ENCODE measurements at regions not wholly inside any gene's neighbourhood (a gene's known extent, or its start where the extent isn't known, plus 50 kb on each side); places are given as distances from the start of the nearest gene placed in this dataset.

DNA sequence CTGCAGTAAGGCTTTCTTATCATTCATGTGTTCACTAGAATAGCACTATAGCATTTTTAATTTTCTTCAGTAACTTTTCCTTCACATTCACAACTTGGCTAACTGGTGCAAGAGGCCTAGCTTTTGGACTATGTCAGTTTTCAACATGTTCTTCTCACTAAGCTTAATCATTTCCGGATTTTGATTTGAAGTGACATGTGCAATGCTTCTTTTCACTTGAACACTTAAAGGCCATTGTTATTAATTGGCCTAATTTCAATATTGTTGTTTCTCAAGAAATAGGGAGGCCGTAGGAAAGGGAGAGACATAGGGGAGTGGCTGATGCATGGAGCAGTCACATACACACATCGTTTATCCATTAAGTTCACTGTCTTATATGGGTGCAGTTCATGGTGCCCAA is 151.2 kb upstream of the NFE2L3 start:
- Histone ChIP-seq H3K27me3 (ENCODE audit: control insufficient read depth in 3 of 3, insufficient read depth in 3 of 3, low read length in 3 of 3) (peaks cover 0 to 4% (median 0%) of the 10 kb centered on the region in 3 donors), H3K27ac (ENCODE audit: low read depth, low read length) (no peak overlapping the region), H3K9ac (ENCODE audit: low read depth in 1 of 3, low read length in 3 of 3) (no peak overlapping the region), H3K4me3 (ENCODE audit: low read length in 3 of 3) (no peak overlapping the region), H3K36me3 (ENCODE audit: control insufficient read depth in 3 of 3, insufficient read depth in 3 of 3, low read length in 3 of 3) (no peaks in the 10 kb centered on the region), H3K4me1 (ENCODE audit: control insufficient read depth in 3 of 3, insufficient read depth in 3 of 3, low read length in 3 of 3) (no peaks in the 10 kb centered on the region), H3K9me3 (ENCODE audit: control insufficient read depth in 3 of 3, low read length in 3 of 3) (no peaks in the 10 kb centered on the region)

DNA sequence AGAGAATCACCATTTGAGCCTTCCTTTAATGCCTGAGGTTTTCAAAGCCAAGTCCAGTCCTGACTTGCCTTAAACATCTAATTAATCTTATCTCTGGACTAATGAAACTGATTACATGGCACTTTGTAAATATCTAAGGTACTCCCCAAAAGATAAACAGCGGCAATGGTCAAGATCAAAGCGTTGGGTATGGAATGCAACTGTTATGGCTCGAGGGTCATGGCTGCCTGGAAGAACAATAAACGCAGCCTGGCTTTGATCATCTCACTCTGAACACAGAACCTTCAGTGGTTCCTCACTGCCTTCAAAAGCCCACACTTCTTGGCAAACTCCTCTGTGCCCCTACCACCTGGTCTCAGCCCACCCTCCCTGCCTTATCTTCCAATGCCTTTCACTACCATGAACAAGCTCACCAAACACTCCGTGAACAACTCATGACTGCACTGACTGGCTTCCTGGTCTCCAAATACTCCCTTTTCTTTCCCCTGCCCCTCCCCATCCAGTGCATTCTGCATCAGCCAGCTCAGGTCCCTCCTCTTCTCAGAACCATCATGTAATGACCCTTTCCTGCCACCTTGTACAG is 150.2 kb upstream of the NFE2L3 start:
- Histone ChIP-seq H3K27me3 (ENCODE audit: control insufficient read depth in 3 of 3, insufficient read depth in 3 of 3, low read length in 3 of 3) (peaks cover 0 to 4% (median 0%) of the 10 kb centered on the region in 3 donors), H3K4me3 (ENCODE audit: low read length in 3 of 3) (no peak overlapping the region), H3K4me1 (ENCODE audit: control insufficient read depth in 3 of 3, insufficient read depth in 3 of 3, low read length in 3 of 3) (no peaks in the 10 kb centered on the region), H3K9ac (ENCODE audit: low read depth in 1 of 3, low read length in 3 of 3) (no peak overlapping the region), H3K9me3 (ENCODE audit: control insufficient read depth in 3 of 3, low read length in 3 of 3) (no peaks in the 10 kb centered on the region), H3K27ac (ENCODE audit: low read depth, low read length) (no peak overlapping the region), H3K36me3 (ENCODE audit: control insufficient read depth in 3 of 3, insufficient read depth in 3 of 3, low read length in 3 of 3) (no peaks in the 10 kb centered on the region)

DNA sequence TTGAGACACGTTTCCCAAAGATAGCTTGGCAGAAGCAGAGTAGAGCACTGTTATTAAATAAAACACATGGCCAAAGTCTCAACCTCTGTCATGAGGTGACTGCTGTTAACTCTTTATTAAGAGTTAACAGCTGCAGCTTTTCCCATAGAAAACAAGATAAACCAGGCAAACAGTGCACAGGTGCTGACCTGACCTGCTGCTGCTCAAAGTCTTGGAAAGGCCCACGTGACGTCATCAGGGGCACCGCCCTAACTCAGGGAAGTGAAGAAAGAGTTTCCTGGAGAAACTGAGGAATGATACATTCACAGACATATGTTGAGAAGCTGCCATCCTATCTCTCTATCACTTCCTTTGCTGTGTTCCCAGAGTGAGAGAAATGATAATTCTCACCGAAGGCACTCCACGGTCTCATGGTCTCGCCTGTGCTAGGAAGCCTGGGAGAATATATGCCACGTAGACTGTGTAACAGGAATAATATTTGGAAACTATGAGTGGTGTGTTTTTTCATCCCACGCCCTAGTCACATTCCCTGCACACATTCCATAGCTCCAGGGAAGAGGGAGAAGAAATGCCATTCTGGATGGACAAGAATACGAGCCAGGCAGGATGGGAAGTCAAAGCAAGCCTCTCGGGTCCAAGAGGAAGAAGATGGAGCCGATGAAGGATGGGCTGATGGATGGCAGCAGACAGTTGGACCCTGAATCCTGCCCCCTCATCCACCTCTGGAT is 146.2 kb upstream of the NFE2L3 start:
- Histone ChIP-seq H3K27ac (ENCODE audit: low read depth, low read length) (no peak overlapping the region), H3K4me3 (ENCODE audit: low read length in 3 of 3) (no peak overlapping the region), H3K27me3 (ENCODE audit: control insufficient read depth in 3 of 3, insufficient read depth in 3 of 3, low read length in 3 of 3) (peaks cover 0 to 4% (median 4%) of the 10 kb centered on the region in 3 donors), H3K4me1 (ENCODE audit: control insufficient read depth in 3 of 3, insufficient read depth in 3 of 3, low read length in 3 of 3) (no peaks in the 10 kb centered on the region), H3K9ac (ENCODE audit: low read depth in 1 of 3, low read length in 3 of 3) (no peak overlapping the region), H3K9me3 (ENCODE audit: control insufficient read depth in 3 of 3, low read length in 3 of 3) (no peaks in the 10 kb centered on the region), H3K36me3 (ENCODE audit: control insufficient read depth in 3 of 3, insufficient read depth in 3 of 3, low read length in 3 of 3) (no peaks in the 10 kb centered on the region)

DNA sequence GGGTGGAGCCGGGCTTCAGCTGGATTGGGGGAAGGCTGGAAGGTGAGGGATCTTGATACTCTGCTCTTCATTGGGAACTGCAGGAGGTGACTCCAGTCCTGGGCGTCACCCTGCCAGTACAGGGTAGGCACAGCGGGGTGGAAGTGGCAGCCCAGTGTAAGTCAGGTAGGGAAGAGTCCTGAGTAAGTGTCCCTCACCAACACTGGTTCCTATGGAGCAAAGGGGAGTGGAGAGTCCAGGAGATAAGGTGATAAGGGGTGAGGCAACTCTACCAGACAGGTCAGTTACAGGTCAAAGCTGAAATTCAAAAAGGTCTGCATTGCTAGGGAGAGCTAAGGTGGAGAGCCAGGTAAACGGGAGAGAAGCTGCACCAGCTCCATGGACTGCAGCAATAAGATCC is 145.6 kb upstream of the NFE2L3 start:
- H3K27ac ChIP-seq (ENCODE audit: low read depth, low read length) = no peak overlapping the region
- H3K4me1 ChIP-seq (ENCODE audit: control insufficient read depth in 3 of 3, insufficient read depth in 3 of 3, low read length in 3 of 3) = no peaks in the 10 kb centered on the region
- no peak overlapping the region for H3K4me3 ChIP-seq (ENCODE audit: low read length in 3 of 3)
- peaks cover 0 to 7% (median 4%) of the 10 kb centered on the region in 3 donors for H3K27me3 ChIP-seq (ENCODE audit: control insufficient read depth in 3 of 3, insufficient read depth in 3 of 3, low read length in 3 of 3)
- H3K36me3 ChIP-seq (ENCODE audit: control insufficient read depth in 3 of 3, insufficient read depth in 3 of 3, low read length in 3 of 3) = no peaks in the 10 kb centered on the region
- no peaks in the 10 kb centered on the region for H3K9me3 ChIP-seq (ENCODE audit: control insufficient read depth in 3 of 3, low read length in 3 of 3)
- no peak overlapping the region for H3K9ac ChIP-seq (ENCODE audit: low read depth in 1 of 3, low read length in 3 of 3)

DNA sequence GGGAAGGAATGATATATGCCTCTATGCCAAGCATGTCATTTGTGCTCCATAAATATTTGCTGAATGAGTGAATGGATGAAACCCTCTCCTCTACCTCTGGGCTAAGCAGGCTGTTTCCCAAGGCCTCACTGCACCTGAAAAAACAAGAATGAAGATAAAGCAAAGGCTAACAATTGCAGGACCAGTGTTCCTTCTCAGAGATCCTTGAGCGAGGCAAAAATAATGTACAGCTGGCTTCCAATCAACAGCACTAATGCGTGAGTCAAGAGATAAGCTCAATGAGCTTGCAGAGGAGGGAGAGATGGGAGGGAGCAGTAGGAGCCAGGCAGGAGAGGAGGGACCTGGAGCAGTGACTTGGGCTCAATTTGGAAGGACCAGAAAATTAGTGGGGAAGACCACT is 144.5 kb upstream of the NFE2L3 start:
- Histone ChIP-seq H3K4me3 (ENCODE audit: low read length in 3 of 3) (no peak overlapping the region), H3K9ac (ENCODE audit: low read depth in 1 of 3, low read length in 3 of 3) (no peak overlapping the region), H3K27ac (ENCODE audit: low read depth, low read length) (no peak overlapping the region), H3K36me3 (ENCODE audit: control insufficient read depth in 3 of 3, insufficient read depth in 3 of 3, low read length in 3 of 3) (no peaks in the 10 kb centered on the region), H3K27me3 (ENCODE audit: control insufficient read depth in 3 of 3, insufficient read depth in 3 of 3, low read length in 3 of 3) (peaks cover 0 to 7% (median 4%) of the 10 kb centered on the region in 3 donors), H3K4me1 (ENCODE audit: control insufficient read depth in 3 of 3, insufficient read depth in 3 of 3, low read length in 3 of 3) (no peaks in the 10 kb centered on the region), H3K9me3 (ENCODE audit: control insufficient read depth in 3 of 3, low read length in 3 of 3) (no peaks in the 10 kb centered on the region)

DNA sequence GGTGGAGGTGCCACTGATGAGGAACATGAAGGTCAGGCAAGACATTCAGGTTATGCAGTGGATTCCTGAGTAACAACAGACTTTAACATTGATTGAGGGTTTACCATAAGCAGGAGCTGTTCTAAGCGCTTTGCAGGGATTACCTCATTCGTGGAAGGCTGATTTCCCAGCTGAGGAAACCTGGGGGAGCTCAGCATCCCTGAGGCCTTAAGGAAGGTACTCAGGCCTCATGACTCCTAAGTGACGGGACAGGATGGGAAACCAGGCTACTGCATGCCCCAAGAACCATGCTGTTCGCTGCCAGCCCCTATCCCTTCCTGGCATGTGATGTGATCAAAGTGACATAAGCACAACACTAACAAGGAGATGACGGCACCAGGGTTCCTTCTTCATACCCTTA is 143.6 kb upstream of the NFE2L3 start:
- H3K9ac ChIP-seq (ENCODE audit: low read depth in 1 of 3, low read length in 3 of 3) = no peak overlapping the region
- no peaks in the 10 kb centered on the region for H3K4me1 ChIP-seq (ENCODE audit: control insufficient read depth in 3 of 3, insufficient read depth in 3 of 3, low read length in 3 of 3)
- H3K27me3 ChIP-seq (ENCODE audit: control insufficient read depth in 3 of 3, insufficient read depth in 3 of 3, low read length in 3 of 3) = peaks cover 0 to 7% (median 4%) of the 10 kb centered on the region in 3 donors
- no peak overlapping the region for H3K4me3 ChIP-seq (ENCODE audit: low read length in 3 of 3)
- H3K27ac ChIP-seq (ENCODE audit: low read depth, low read length) = no peak overlapping the region
- H3K9me3 ChIP-seq (ENCODE audit: control insufficient read depth in 3 of 3, low read length in 3 of 3) = no peaks in the 10 kb centered on the region
- H3K36me3 ChIP-seq (ENCODE audit: control insufficient read depth in 3 of 3, insufficient read depth in 3 of 3, low read length in 3 of 3) = no peaks in the 10 kb centered on the region

DNA sequence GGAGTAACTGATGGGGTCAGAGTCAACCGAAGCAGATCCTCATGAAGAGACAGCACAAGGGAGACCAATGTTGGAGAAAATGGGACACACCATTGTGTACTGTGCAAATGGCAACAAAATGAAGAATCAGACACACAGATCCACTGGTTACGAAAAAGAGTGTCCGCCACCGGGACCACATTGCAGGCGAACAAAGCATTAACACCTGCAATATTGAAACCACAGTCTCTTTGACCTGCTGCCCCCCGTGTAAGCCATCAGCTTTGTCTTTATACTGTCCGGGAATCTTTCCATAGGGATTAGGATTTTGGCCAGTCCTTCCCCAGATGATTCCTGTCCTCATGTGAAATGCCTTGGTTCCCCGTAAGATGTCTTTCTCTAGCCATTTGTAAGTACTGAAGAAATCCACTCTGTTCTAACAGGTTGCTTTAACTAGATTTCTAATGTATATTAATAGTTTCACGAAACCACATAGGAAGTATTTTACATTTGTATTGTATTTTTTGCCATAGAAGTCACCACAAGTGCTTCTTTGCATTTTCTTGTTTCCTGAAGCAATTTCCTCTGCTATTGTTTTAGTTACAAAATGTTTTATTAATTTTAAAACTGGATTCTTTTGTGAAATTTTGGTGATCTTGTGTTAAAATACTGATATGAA is 140.8 kb upstream of the NFE2L3 start:
- H3K9ac ChIP-seq (ENCODE audit: low read depth in 1 of 3, low read length in 3 of 3) = no peak overlapping the region
- no peak overlapping the region for H3K4me3 ChIP-seq (ENCODE audit: low read length in 3 of 3)
- peaks cover 0 to 7% (median 0%) of the 10 kb centered on the region in 3 donors for H3K27me3 ChIP-seq (ENCODE audit: control insufficient read depth in 3 of 3, insufficient read depth in 3 of 3, low read length in 3 of 3)
- no peak overlapping the region for H3K27ac ChIP-seq (ENCODE audit: low read depth, low read length)
- no peaks in the 10 kb centered on the region for H3K36me3 ChIP-seq (ENCODE audit: control insufficient read depth in 3 of 3, insufficient read depth in 3 of 3, low read length in 3 of 3)
- H3K9me3 ChIP-seq (ENCODE audit: control insufficient read depth in 3 of 3, low read length in 3 of 3) = peaks cover 0 to 4% (median 2%) of the 10 kb centered on the region in 3 donors
- H3K4me1 ChIP-seq (ENCODE audit: control insufficient read depth in 3 of 3, insufficient read depth in 3 of 3, low read length in 3 of 3) = no peaks in the 10 kb centered on the region

DNA sequence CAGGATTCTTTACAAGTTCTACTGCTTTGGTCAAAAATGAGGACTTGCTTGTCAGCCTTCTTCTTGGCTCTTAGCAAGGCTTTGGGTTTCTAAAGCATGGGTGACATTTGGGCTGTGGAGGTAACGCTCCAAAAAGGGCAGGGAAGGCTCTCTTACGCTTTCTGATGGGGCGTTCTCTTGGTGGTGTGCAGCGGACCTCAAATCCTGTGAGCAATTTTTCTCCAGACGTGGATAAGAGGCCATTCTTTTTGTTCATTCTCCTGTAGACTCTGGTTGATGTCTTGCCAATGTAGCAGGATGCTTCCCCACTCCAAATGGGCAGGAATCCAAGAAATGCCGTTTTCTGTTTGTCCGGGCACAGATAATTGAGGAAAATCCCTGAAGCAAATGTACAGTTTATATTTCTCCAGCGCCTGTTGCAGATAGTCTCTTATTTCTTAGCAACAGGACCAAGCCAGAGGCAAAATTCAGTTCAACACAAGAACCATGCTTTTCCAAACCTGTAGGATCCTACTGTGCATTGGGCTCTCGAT is 138.4 kb upstream of the NFE2L3 start:
- H3K36me3 ChIP-seq (ENCODE audit: control insufficient read depth in 3 of 3, insufficient read depth in 3 of 3, low read length in 3 of 3) = no peaks in the 10 kb centered on the region
- H3K27ac ChIP-seq (ENCODE audit: low read depth, low read length) = no peak overlapping the region
- no peaks in the 10 kb centered on the region for H3K4me1 ChIP-seq (ENCODE audit: control insufficient read depth in 3 of 3, insufficient read depth in 3 of 3, low read length in 3 of 3)
- H3K9me3 ChIP-seq (ENCODE audit: control insufficient read depth in 3 of 3, low read length in 3 of 3) = peaks cover 0 to 7% (median 2%) of the 10 kb centered on the region in 3 donors
- no peak overlapping the region for H3K4me3 ChIP-seq (ENCODE audit: low read length in 3 of 3)
- no peak overlapping the region for H3K9ac ChIP-seq (ENCODE audit: low read depth in 1 of 3, low read length in 3 of 3)
- peaks cover 0 to 5% (median under 1%) of the 10 kb centered on the region in 3 donors for H3K27me3 ChIP-seq (ENCODE audit: control insufficient read depth in 3 of 3, insufficient read depth in 3 of 3, low read length in 3 of 3)

DNA sequence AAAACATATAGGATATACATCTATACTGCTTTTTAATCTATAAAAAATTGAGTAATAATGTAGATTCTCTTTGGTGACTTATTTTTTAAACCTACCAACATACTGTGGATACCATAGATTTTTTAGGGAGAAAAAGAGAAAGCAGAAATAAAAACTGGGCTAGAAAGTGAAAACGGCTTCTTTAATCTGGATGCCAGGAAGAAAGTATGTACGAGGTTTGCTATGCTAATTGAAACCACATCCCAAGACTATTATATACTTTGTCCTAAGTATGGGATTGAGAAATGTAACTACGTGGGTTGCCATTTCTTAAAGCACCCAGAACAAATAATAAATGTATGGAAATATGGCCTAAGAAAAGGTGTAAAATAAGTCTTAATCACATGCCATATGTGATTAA is 129.0 kb upstream of the NFE2L3 start:
- H3K27me3 ChIP-seq (ENCODE audit: control insufficient read depth in 3 of 3, insufficient read depth in 3 of 3, low read length in 3 of 3) = peaks cover 0 to 2% (median 0%) of the 10 kb centered on the region in 3 donors
- H3K36me3 ChIP-seq (ENCODE audit: control insufficient read depth in 3 of 3, insufficient read depth in 3 of 3, low read length in 3 of 3) = no peaks in the 10 kb centered on the region
- no peak overlapping the region for H3K9ac ChIP-seq (ENCODE audit: low read depth in 1 of 3, low read length in 3 of 3)

DNA sequence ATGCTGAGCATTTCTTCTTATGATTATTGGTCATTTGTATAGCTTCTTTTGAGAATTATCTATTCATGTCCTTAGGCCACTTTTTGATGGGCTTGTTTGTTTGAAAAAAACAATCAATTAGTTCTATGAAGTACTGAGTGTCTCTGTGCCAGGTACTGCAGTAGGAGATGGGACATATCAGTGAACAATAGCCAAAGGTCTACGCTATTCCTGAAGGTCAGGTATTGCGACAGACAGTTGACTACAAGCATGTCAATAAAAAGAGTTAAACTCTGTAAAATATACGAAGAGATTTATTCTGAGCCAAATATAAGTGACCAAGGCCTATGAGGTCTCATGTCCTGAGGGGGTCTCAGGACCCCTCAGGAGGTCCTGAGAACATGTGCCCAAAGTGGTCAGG is 122.1 kb upstream of the NFE2L3 start:
- no peaks in the 10 kb centered on the region for H3K27me3 ChIP-seq (ENCODE audit: control insufficient read depth in 3 of 3, insufficient read depth in 3 of 3, low read length in 3 of 3)

More for the DNA sequence above, 129.0 kb upstream of the NFE2L3 start:
- no peak overlapping the region for H3K4me3 ChIP-seq (ENCODE audit: low read length in 3 of 3)
- H3K27ac ChIP-seq (ENCODE audit: low read depth, low read length) = no peak overlapping the region
- no peaks in the 10 kb centered on the region for H3K9me3 ChIP-seq (ENCODE audit: control insufficient read depth in 3 of 3, low read length in 3 of 3)
- no peaks in the 10 kb centered on the region for H3K4me1 ChIP-seq (ENCODE audit: control insufficient read depth in 3 of 3, insufficient read depth in 3 of 3, low read length in 3 of 3)

More for the DNA sequence above, 122.1 kb upstream of the NFE2L3 start:
- Histone ChIP-seq H3K36me3 (ENCODE audit: control insufficient read depth in 3 of 3, insufficient read depth in 3 of 3, low read length in 3 of 3) (no peaks in the 10 kb centered on the region), H3K4me3 (ENCODE audit: low read length in 3 of 3) (no peak overlapping the region), H3K4me1 (ENCODE audit: control insufficient read depth in 3 of 3, insufficient read depth in 3 of 3, low read length in 3 of 3) (no peaks in the 10 kb centered on the region), H3K27ac (ENCODE audit: low read depth, low read length) (no peak overlapping the region), H3K9ac (ENCODE audit: low read depth in 1 of 3, low read length in 3 of 3) (no peak overlapping the region), H3K9me3 (ENCODE audit: control insufficient read depth in 3 of 3, low read length in 3 of 3) (no peaks in the 10 kb centered on the region)
